Retinal pigment epithelial cell (primary cell): ENCODE measurements at regions not wholly inside any gene's neighbourhood (a gene's known extent, or its start where the extent isn't known, plus 50 kb on each side); places are given as distances from the start of the nearest gene placed in this dataset.
"Not testable (repeated sequence)": the region's sequence is repeated elsewhere in the genome, so short reads cannot be mapped to it uniquely, and the experiment has no call there.

Experiments used
- DNase-seq: peaks from one replicate; pipeline ENCODE4 v3.0.0-alpha.2; 2010; ENCODE audit warnings: low read depth
- H3K4me3 ChIP-seq: 2 replicates; pipeline ENCODE4 v1.5.1; 2011; ENCODE audit warnings: mild to moderate bottlenecking, low read length, control low read depth, moderate library complexity
- CTCF ChIP-seq: conservative IDR thresholded peaks from 2 replicates; pipeline ENCODE4 v1.5.1; 2011; ENCODE audit warnings: low read depth, low read length, control low read depth, inconsistent platforms

- H3K4me3 ChIP-seq, DNase-seq: not testable (repeated sequence)
Observed at GRCh38 chr16:31581065-31581464, 53.4 kb downstream of the AHSP start.

DNA sequence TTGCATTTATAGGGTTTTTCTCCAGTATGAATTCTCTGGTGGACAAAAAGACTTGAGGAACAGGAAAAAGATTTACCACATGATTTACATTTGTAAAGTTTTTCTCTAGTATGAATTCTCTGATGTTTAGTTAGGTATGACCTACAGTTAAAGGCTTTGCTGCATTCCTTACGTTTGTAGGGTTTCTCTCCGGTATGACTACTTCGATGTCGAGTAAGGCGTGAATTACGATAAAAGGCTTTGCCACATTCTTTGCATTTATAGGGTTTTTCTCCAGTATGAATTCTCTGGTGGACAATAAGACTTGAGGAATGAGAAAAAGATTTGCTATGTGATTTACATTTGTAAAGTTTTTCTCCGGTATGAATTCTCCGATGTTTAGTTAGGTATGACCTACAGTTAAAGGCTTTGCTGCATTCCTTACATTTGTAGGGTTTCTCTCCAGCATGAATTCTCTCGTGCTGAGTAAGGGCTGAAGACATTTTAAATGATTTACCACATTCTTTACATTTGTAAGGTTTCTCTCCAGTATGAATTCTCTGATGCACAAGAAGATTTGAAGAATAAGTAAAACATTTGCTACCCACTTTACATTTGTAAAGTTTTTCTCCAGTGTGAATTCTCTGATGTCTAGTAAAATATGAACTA, 74.2 kb downstream of the AHSP start:
- H3K4me3 ChIP-seq, DNase-seq: not testable (repeated sequence)

GRCh38 chr16:31618130-31618529, 90.4 kb downstream of the AHSP start:
- H3K4me3 ChIP-seq, result no peak overlapping the region
- TF ChIP-seq CTCF, result no peak
- no peak for DNase-seq

GRCh38 chr16:31636433-31636832, 108.7 kb downstream of the AHSP start:
- TF ChIP-seq CTCF, result no peak
- no peak for DNase-seq
- no peak overlapping the region for H3K4me3 ChIP-seq

GRCh38 chr16:31641279-31641678, 113.6 kb downstream of the AHSP start:
- no peak for TF ChIP-seq CTCF
- no peak for DNase-seq
- no peak overlapping the region for H3K4me3 ChIP-seq

DNA sequence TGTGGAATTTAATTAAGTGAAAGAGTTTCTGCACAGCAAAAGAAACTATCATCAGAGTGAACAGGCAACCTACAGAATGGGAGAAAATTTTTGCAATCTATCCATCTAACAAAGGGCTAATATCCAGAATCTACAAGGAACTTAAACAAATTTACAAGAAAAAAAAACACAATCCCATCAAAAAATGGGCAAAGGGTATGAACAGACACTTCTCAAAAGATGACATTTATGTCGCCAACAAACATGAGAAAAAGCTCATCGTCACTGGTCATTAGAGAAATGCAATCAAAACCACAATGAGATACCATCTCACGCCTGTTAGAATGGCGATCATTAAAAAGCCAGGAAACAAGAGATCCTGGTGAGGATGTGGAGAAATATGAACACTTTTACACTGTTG, 128.0 kb downstream of the AHSP start:
- DNase-seq, H3K4me3 ChIP-seq: not testable (repeated sequence)

- no peak overlapping the region for H3K4me3 ChIP-seq
- no peak for DNase-seq
- no peak for TF ChIP-seq CTCF
Observed at GRCh38 chr16:31664683-31665482, 137.2 kb downstream of the AHSP start.

DNA sequence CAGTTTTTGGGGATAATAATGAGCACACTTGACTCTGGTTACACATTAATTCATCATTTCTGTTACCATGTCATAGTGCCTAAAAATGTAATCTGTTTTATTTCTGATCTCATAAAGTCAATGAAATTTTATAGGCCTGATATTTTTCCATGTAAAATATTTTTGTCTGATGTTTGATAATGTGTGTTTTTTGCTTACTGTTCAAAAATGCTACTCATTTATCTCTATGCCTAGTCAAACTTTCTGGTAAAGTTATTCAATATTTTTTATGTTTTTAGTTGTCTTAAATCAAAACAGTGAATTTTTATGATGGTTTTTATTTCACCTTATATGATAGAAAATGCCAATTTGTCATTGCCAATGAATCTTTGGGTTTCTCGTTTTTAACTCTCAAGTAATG, 147.0 kb downstream of the AHSP start:
- no peak overlapping the region for H3K4me3 ChIP-seq
- no peak for DNase-seq
- TF ChIP-seq CTCF, result no peak
